ENCODE measurements at regions not wholly inside any gene's neighbourhood (a gene's known extent, or its start where the extent isn't known, plus 50 kb on each side); places are given as distances from the start of the nearest gene placed in this dataset.

DNA sequence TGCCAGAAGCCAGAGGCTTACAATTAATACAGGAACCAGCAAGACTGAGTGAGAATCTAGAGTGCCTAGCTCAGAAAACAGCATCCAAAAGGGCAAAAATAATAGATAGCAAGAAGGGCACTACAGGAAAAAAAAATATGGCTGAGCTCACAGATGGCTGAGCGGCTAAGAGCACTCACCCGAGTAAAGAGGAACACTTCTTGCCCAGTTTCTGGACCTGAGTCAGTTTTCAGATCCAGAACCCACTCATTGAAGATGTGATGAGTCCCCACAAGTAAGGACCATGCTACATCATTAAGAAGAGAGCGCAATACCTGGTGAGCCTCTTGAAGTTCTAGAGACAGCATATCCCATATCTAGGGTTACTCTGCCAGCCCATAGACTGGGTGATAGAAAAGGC, 65.5 kb upstream of the MAP3K1 start:
- H3K4me1 ChIP-seq (ENCODE audit: control insufficient read depth, insufficient read depth, low read length) = no peaks in the 10 kb centered on the region
- no peaks in the 10 kb centered on the region for H3K9me3 ChIP-seq (ENCODE audit: control insufficient read depth, low read length)
- 91 to 93% methylated on average over 3 of the region's 3 CpGs for WGBS, 2 experiments
- H3K27me3 ChIP-seq (ENCODE audit: control insufficient read depth, insufficient read depth, low read length, poor library complexity, severe bottlenecking) = no peaks in the 10 kb centered on the region
- H3K36me3 ChIP-seq (ENCODE audit: control insufficient read depth, insufficient read depth, low read length) = no peaks in the 10 kb centered on the region
- H3K4me3 ChIP-seq (ENCODE audit: insufficient read depth, low read depth, low read length) = no peak overlapping the region
- no peak overlapping the region for H3K27ac ChIP-seq (ENCODE audit: insufficient read depth, low read depth, low read length, poor library complexity, severe bottlenecking)

DNA sequence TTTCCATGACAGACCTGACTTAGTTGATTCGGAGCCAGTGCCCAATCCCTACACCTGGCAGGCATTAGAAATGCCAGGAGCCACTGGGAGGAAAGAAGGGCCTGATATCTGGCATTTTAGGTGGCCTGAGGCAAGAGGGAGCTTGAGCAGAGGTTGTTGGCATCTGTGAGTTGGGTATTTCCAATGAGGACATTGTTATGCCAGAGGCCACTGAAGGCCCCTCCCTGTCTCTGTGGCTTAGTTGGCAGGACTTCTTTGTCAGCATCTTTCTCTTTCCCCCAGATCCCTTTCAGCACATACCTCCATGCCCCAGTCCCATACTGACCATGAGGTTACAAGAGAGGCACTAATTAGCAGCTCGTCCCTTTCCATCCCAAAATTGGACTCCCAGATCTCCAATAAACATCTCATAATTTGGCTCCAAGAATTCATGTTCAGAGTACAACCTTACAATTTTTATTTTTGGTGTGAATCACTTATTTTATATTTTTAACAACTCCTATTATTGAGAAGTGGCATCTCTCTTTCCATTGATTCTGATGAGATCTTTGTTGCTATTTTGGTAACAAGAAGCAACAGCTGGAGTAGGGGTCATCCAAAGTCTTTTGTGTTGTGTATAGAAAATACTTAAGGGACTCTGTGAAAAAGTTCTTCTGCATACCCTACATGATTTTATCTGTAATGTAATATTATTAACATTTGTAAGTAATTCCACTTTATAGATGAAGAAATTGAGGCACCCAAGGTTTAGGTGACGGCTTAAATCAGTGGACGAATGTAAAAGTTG, 68.6 kb upstream of the MAP3K1 start:
- no peak overlapping the region for H3K27ac ChIP-seq (ENCODE audit: insufficient read depth, low read depth, low read length, poor library complexity, severe bottlenecking)
- no peak overlapping the region for H3K4me3 ChIP-seq (ENCODE audit: insufficient read depth, low read depth, low read length)
- 89 to 99% methylated on average over 4 of the region's 4 CpGs for WGBS, 2 experiments
- H3K36me3 ChIP-seq (ENCODE audit: control insufficient read depth, insufficient read depth, low read length) = no peaks in the 10 kb centered on the region
- no peaks in the 10 kb centered on the region for H3K9me3 ChIP-seq (ENCODE audit: control insufficient read depth, low read length)
- H3K4me1 ChIP-seq (ENCODE audit: control insufficient read depth, insufficient read depth, low read length) = no peaks in the 10 kb centered on the region
- H3K27me3 ChIP-seq (ENCODE audit: control insufficient read depth, insufficient read depth, low read length, poor library complexity, severe bottlenecking) = no peaks in the 10 kb centered on the region

DNA sequence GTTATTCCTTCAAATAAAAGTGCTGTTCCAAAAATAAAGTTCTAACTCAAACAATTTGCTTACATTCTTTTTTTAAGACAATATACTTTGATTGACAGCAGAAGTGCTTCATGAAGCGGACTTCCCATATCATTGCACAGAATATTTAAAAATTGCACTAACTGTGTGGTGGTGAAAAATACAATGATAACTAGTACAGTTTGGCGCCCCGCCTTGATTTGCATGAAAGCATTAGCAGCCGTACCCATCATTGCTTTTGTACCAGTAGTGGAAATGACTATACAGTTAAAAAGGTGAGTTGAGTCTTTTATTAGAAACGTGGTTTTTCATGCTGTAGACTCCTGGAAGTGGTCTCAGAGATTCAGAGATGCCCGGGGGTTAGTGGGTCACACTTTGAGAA, 69.5 kb upstream of the MAP3K1 start:
- Histone ChIP-seq H3K9me3 (ENCODE audit: control insufficient read depth, low read length) (no peaks in the 10 kb centered on the region), H3K4me1 (ENCODE audit: control insufficient read depth, insufficient read depth, low read length) (no peaks in the 10 kb centered on the region), H3K4me3 (ENCODE audit: insufficient read depth, low read depth, low read length) (no peak overlapping the region), H3K27me3 (ENCODE audit: control insufficient read depth, insufficient read depth, low read length, poor library complexity, severe bottlenecking) (no peaks in the 10 kb centered on the region), H3K27ac (ENCODE audit: insufficient read depth, low read depth, low read length, poor library complexity, severe bottlenecking) (no peak overlapping the region), H3K36me3 (ENCODE audit: control insufficient read depth, insufficient read depth, low read length) (no peaks in the 10 kb centered on the region)
- 92 to 97% methylated on average over 5 to 6 of the region's 6 CpGs for WGBS, 2 experiments

DNA sequence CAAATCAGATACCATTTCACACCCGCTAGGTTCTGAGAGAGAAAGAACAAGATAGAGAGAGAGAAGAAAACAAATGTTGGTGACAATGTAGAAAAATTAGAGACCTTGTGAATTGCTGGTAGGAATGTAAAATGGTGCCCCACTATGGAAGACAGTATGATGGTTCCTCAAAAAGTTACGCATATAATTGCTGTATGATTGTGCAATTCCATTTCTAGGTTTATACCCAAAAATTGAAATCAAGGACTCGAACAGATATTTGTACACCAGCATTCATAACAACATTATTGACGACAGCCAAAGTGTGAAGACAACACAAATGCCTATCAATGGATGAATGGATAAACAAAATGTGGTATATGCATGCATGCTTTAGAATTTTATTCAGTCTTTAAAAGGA, 74.5 kb upstream of the MAP3K1 start:
- Histone ChIP-seq H3K9me3 (ENCODE audit: control insufficient read depth, low read length) (no peaks in the 10 kb centered on the region), H3K27ac (ENCODE audit: insufficient read depth, low read depth, low read length, poor library complexity, severe bottlenecking) (no peak overlapping the region), H3K36me3 (ENCODE audit: control insufficient read depth, insufficient read depth, low read length) (no peaks in the 10 kb centered on the region), H3K4me1 (ENCODE audit: control insufficient read depth, insufficient read depth, low read length) (no peaks in the 10 kb centered on the region), H3K27me3 (ENCODE audit: control insufficient read depth, insufficient read depth, low read length, poor library complexity, severe bottlenecking) (no peaks in the 10 kb centered on the region), H3K4me3 (ENCODE audit: insufficient read depth, low read depth, low read length) (no peak overlapping the region)
- WGBS, 2 experiments = 95 to 97% methylated on average over 4 of the region's 4 CpGs

DNA sequence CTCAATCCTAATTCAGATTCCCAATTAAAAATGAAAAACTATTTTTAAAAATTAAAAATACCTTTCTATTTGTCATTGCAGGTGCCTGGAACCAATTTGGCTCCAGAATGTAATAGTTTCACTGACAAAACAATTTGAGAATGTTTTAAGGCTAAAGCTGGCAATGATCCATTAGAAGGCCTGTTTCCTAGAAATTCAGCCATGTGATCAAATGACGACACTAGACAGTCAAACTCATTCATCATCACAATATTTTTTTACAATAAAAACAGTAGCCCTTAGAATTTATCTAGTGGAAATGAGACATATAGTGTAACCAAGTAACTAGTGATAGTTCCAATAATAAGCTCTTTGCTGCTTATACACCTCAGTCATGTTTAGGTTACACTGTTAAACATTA, 75.4 kb upstream of the MAP3K1 start:
- Histone ChIP-seq H3K27me3 (ENCODE audit: control insufficient read depth, insufficient read depth, low read length, poor library complexity, severe bottlenecking) (no peaks in the 10 kb centered on the region), H3K4me1 (ENCODE audit: control insufficient read depth, insufficient read depth, low read length) (no peaks in the 10 kb centered on the region), H3K36me3 (ENCODE audit: control insufficient read depth, insufficient read depth, low read length) (no peaks in the 10 kb centered on the region), H3K9me3 (ENCODE audit: control insufficient read depth, low read length) (no peaks in the 10 kb centered on the region), H3K4me3 (ENCODE audit: insufficient read depth, low read depth, low read length) (no peak overlapping the region), H3K27ac (ENCODE audit: insufficient read depth, low read depth, low read length, poor library complexity, severe bottlenecking) (no peak overlapping the region)
- WGBS, 2 experiments = 100% methylated on average over 1 of the region's 1 CpG; no CpG with 5 or more reads in 1 of the 2 experiments

DNA sequence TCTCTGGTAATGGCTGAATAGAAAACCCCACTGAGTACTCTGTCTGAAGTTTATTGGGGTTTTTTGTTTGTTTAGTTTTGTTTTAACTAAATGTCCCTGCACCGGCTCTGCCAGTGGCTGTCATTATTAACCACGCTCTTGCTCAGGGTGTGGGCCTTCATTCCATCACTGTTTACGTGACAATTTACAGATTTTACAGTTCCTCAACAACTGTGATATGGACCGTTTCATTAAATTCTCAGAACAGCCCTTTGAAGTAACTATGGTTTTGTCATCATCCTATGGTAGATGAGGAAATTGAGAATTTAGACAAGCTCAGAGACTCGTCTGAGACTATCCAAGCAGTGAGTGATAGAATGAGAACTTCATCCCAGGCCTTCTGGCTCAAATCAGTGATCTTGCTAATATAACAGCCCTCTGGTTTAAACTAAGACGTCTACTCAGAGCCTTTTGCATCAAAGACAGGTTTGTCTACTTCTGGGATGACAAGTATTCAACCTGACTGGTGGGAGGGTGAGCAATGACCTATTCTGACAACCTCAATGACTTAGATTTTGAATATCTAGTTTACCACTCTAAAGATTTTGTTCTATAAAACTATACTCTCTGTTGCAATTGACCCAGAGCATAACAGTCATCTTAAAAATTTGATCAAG, 77.3 kb upstream of the MAP3K1 start:
- Histone ChIP-seq H3K4me1 (ENCODE audit: control insufficient read depth, insufficient read depth, low read length) (peaks cover 7% of the 10 kb centered on the region), H3K27ac (ENCODE audit: insufficient read depth, low read depth, low read length, poor library complexity, severe bottlenecking) (no peak overlapping the region)
- WGBS, 2 experiments = 93% methylated on average over 6 of the region's 6 CpGs

DNA sequence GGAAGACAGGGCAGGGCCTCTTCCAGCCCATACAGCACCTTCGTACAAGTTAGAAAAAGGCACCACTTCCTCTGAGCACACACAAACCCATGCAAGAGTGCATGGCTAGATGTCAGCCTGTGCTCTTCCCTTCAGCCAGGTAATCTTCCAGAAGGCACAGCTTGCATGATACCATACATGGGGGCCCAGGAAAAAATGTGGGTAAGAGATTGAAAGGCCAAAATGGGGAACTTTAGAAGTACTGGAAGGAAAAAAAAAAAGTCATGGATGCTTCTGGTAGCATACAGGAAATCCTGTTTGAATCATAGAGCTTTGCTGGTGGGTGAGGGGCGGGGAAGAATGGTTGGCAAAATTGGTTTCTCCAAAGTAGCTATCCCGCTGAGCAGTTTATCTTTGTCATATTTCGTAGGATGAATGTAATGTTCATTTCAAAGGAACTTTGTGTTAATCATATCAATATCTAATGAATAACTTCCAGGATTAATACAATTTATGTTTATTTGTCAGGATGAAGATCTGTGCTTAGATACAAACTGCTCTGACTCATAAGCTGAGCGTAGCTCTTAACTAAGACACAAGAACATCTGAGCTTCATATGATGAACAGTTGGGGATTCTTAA, 78.2 kb upstream of the MAP3K1 start:
- no peak overlapping the region for H3K4me3 ChIP-seq (ENCODE audit: insufficient read depth, low read depth, low read length)
- H3K36me3 ChIP-seq (ENCODE audit: control insufficient read depth, insufficient read depth, low read length) = no peaks in the 10 kb centered on the region
- 84 to 98% methylated on average over 4 to 5 of the region's 5 CpGs for WGBS, 2 experiments
- no peaks in the 10 kb centered on the region for H3K9me3 ChIP-seq (ENCODE audit: control insufficient read depth, low read length)
- H3K27ac ChIP-seq (ENCODE audit: insufficient read depth, low read depth, low read length, poor library complexity, severe bottlenecking) = no peak overlapping the region
- H3K4me1 ChIP-seq (ENCODE audit: control insufficient read depth, insufficient read depth, low read length) = peaks cover 12% of the 10 kb centered on the region
- H3K27me3 ChIP-seq (ENCODE audit: control insufficient read depth, insufficient read depth, low read length, poor library complexity, severe bottlenecking) = no peaks in the 10 kb centered on the region

More for the DNA sequence above, 77.3 kb upstream of the MAP3K1 start:
- Histone ChIP-seq H3K9me3 (ENCODE audit: control insufficient read depth, low read length) (no peaks in the 10 kb centered on the region), H3K36me3 (ENCODE audit: control insufficient read depth, insufficient read depth, low read length) (no peaks in the 10 kb centered on the region), H3K27me3 (ENCODE audit: control insufficient read depth, insufficient read depth, low read length, poor library complexity, severe bottlenecking) (no peaks in the 10 kb centered on the region), H3K4me3 (ENCODE audit: insufficient read depth, low read depth, low read length) (no peak overlapping the region)

DNA sequence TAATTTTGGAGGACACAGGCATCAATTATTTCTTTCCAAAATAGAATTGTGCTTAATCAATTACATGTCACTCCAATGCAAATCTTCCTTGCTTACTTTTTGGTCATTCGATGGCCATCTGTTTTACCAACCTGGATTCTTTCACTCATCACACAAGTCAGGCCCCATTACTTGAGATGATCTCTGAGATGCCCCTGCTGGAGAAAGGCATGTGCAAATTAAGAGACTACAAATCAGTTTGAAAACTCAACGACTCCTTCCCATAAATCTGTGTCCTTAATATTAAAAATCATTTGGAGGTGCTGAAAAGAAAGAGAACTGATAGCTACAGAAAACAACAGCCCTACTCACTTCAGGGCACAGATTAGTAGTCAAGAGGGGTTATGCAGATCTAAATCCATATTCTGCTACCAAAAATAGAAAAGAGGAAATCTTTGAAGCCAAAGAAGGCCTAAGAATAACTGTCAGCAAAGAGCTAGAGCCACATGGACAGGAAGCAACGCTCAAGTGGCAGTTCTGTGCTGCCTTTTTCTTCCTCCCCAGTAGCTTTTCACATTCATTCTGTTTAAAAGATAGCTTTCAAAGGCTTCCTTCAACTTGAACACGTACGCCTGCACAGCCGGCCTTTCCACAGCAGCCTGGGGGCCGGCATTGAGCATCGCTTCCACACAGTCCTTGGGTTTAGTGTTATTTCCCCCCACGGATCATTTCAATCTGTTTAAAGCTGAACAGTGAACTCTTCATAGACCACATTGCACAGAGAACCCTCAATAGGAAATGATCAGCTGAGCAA, 79.3 kb upstream of the MAP3K1 start:
- peaks cover 12% of the 10 kb centered on the region for H3K4me1 ChIP-seq (ENCODE audit: control insufficient read depth, insufficient read depth, low read length)
- H3K36me3 ChIP-seq (ENCODE audit: control insufficient read depth, insufficient read depth, low read length) = no peaks in the 10 kb centered on the region
- H3K27me3 ChIP-seq (ENCODE audit: control insufficient read depth, insufficient read depth, low read length, poor library complexity, severe bottlenecking) = no peaks in the 10 kb centered on the region
- WGBS, 2 experiments = 84 to 91% methylated on average over 8 to 9 of the region's 9 CpGs
- H3K27ac ChIP-seq (ENCODE audit: insufficient read depth, low read depth, low read length, poor library complexity, severe bottlenecking) = no peak overlapping the region
- no peak overlapping the region for H3K4me3 ChIP-seq (ENCODE audit: insufficient read depth, low read depth, low read length)
- no peaks in the 10 kb centered on the region for H3K9me3 ChIP-seq (ENCODE audit: control insufficient read depth, low read length)

DNA sequence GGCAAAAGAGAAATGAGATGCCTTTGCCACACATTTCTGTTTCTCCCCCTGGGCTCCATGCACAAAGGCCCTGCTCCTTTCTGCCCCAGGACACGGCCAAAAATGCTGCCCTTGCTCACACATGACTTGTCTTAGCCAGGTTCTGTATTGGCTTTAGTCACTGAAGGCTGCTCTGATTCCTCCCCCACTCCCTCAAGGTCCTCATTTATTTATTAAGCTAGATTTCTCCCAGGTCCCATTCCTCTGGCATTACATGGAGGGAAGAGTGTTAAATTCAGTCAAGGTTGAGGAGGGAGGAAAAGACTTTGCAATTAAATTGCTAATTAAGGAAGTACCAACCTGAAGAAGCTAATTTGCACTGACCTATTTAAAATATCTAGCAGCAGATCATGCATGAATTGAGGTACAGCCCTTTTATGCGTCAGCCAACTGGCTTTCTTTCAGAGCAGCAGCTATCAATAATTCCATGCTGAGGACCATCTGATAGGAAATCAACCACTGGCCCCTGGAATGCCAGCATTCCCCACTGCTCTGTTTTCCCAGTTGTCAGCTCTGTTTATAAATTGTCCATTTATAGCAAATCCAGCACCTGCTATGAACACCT, 81.2 kb upstream of the MAP3K1 start:
- H3K4me1 ChIP-seq (ENCODE audit: control insufficient read depth, insufficient read depth, low read length) = peaks cover 12% of the 10 kb centered on the region
- H3K9me3 ChIP-seq (ENCODE audit: control insufficient read depth, low read length) = no peaks in the 10 kb centered on the region
- WGBS, 2 experiments = 79 to 86% methylated on average over 2 of the region's 2 CpGs
- no peaks in the 10 kb centered on the region for H3K36me3 ChIP-seq (ENCODE audit: control insufficient read depth, insufficient read depth, low read length)
- no peak overlapping the region for H3K27ac ChIP-seq (ENCODE audit: insufficient read depth, low read depth, low read length, poor library complexity, severe bottlenecking)
- H3K4me3 ChIP-seq (ENCODE audit: insufficient read depth, low read depth, low read length) = no peak overlapping the region
- H3K27me3 ChIP-seq (ENCODE audit: control insufficient read depth, insufficient read depth, low read length, poor library complexity, severe bottlenecking) = no peaks in the 10 kb centered on the region

All from ectodermal cell (in vitro differentiated cells).